B cell (primary cell): ENCODE measurements at regions not wholly inside any gene's neighbourhood (a gene's known extent, or its start where the extent isn't known, plus 50 kb on each side); places are given as distances from the start of the nearest gene placed in this dataset.

Source experiments
- CTCF ChIP-seq: fragments of 200-600 bp; IDR thresholded peaks from one replicate; pipeline ENCODE4 v1.8.0; 2022; ENCODE audit warnings: antibody characterized with exemption, mild to moderate bottlenecking
- EZH2 ChIP-seq: IDR thresholded peaks from 2 replicates; pipeline ENCODE4 v1.6.1; 2012; ENCODE audit warnings: borderline replicate concordance, low read depth, mild to moderate bottlenecking, moderate library complexity, low read length; ENCODE audit not compliant: insufficient read depth, poor library complexity, severe bottlenecking

GRCh38 chr2:149738767-149739166 lies 151.2 kb upstream of the MMADHC start:
- TF ChIP-seq CTCF (no peak), EZH2 (no peak)
